Kidney epithelial cell (primary cell): ENCODE measurements at regions not wholly inside any gene's neighbourhood (a gene's known extent, or its start where the extent isn't known, plus 50 kb on each side); places are given as distances from the start of the nearest gene placed in this dataset.
A peak's percentile ranks its signal among the peaks of the same experiment; 100 is the strongest.

ENCODE experiments used
- DNase-seq: peaks from one replicate; pipeline ENCODE4 v3.0.0-alpha.2; 2010; ENCODE audit warnings: low read depth
- H3K27me3 ChIP-seq: 2 replicates; pipeline ENCODE4 v1.6.0; 2011; ENCODE audit warnings: low read length; ENCODE audit not compliant: control insufficient read depth, insufficient read depth
- H3K36me3 ChIP-seq: 2 replicates; pipeline ENCODE4 v1.5.1; 2011; ENCODE audit warnings: low read length; ENCODE audit not compliant: control insufficient read depth, insufficient read depth
- H3K4me3 ChIP-seq: 2 replicates; pipeline ENCODE4 v1.5.1; 2011; ENCODE audit warnings: low read depth, mild to moderate bottlenecking, control low read depth, low read length
- TF ChIP-seq, protein P1 (sequence below): IDR thresholded peaks from 2 replicates; pipeline ENCODE4 v1.5.1; 2011; ENCODE audit warnings: mild to moderate bottlenecking, moderate library complexity, low read length, control low read depth, inconsistent platforms; ENCODE audit not compliant: insufficient read depth, poor library complexity, severe bottlenecking

DNA sequence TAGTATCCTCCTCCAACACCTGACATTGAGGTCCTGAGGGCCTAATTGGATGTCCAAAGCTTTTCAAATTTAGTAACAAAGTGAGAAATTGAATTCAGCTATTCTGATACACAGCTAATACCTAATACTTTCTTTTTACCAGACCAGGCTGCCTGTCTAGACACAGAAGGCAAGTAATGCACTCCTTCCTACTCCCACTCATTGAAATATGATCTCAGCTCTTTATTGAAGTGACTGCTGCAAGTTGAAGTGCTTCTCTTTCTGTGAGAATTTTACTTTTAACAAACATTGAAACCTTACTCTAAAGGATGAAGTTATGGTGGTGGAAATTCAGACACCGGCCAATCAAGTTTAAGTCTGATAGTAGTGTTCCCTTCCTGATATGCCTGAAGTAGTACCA lies 90.8 kb upstream of the OGFRL1 start:
- TF ChIP-seq, protein P1, sequence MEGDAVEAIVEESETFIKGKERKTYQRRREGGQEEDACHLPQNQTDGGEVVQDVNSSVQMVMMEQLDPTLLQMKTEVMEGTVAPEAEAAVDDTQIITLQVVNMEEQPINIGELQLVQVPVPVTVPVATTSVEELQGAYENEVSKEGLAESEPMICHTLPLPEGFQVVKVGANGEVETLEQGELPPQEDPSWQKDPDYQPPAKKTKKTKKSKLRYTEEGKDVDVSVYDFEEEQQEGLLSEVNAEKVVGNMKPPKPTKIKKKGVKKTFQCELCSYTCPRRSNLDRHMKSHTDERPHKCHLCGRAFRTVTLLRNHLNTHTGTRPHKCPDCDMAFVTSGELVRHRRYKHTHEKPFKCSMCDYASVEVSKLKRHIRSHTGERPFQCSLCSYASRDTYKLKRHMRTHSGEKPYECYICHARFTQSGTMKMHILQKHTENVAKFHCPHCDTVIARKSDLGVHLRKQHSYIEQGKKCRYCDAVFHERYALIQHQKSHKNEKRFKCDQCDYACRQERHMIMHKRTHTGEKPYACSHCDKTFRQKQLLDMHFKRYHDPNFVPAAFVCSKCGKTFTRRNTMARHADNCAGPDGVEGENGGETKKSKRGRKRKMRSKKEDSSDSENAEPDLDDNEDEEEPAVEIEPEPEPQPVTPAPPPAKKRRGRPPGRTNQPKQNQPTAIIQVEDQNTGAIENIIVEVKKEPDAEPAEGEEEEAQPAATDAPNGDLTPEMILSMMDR, result no peak
- no peaks in the 10 kb centered on the region for H3K27me3 ChIP-seq
- no peak for DNase-seq
- H3K4me3 ChIP-seq, result no peak overlapping the region
- H3K36me3 ChIP-seq, result no peaks in the 10 kb centered on the region

- Histone ChIP-seq H3K36me3 (no peaks in the 10 kb centered on the region), H3K4me3 (no peak overlapping the region), H3K27me3 (no peaks in the 10 kb centered on the region)
- DNase-seq, result no peak
- TF ChIP-seq, protein P1, result no peak
These were observed 89.7 kb upstream of the OGFRL1 start for GRCh38 chr6:71198908-71199307.

DNA sequence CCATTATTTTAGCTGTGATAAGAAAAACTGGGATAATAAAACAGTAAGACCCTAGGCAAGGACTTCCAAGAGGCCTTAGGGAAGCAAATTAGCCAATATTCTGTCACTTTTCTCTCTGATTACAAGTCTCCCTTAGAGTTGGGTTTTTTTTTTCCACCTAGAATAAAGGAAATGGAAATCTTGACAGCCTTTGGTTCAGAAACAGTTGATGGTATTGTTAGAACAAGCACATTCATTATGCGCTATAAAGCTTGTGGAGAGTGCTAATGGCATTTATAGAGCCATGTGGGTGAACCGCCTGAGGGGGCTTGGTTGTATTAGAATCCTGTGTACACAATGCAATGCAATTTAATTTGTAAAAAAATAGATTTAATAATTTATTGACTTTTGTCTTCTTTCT lies 88.9 kb upstream of the OGFRL1 start:
- DNase-seq, result no peak
- Histone ChIP-seq H3K27me3 (no peaks in the 10 kb centered on the region), H3K4me3 (no peak overlapping the region), H3K36me3 (no peaks in the 10 kb centered on the region)
- TF ChIP-seq, protein P1, result no peak

DNA sequence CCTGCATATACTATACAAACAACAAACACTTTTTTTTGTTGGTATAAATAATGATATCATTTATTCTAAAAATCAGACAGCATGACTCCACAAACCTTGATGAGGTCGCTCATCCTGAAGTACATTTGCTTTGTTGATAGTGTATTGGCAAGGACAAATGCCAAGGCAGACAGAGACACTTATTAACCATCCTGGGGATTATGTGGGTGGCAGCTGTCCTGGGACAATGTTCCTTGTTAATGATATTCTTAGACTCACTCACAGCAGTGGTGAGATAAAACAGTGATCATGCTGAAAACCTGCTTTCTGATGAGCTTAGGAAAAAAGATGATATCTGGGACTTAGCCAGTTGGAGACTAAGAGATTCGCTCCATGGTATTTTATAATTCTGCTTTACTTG lies 85.4 kb upstream of the OGFRL1 start:
- H3K36me3 ChIP-seq, result no peaks in the 10 kb centered on the region
- TF ChIP-seq, protein P1, result no peak
- DNase-seq, result no peak
- H3K4me3 ChIP-seq, result no peak overlapping the region
- no peaks in the 10 kb centered on the region for H3K27me3 ChIP-seq

- no peak overlapping the region for H3K4me3 ChIP-seq
- no peaks in the 10 kb centered on the region for H3K36me3 ChIP-seq
- no peaks in the 10 kb centered on the region for H3K27me3 ChIP-seq
- TF ChIP-seq, protein P1, result no peak
- no peak for DNase-seq
These were observed 83.9 kb upstream of the OGFRL1 start for GRCh38 chr6:71204741-71205140.

DNA sequence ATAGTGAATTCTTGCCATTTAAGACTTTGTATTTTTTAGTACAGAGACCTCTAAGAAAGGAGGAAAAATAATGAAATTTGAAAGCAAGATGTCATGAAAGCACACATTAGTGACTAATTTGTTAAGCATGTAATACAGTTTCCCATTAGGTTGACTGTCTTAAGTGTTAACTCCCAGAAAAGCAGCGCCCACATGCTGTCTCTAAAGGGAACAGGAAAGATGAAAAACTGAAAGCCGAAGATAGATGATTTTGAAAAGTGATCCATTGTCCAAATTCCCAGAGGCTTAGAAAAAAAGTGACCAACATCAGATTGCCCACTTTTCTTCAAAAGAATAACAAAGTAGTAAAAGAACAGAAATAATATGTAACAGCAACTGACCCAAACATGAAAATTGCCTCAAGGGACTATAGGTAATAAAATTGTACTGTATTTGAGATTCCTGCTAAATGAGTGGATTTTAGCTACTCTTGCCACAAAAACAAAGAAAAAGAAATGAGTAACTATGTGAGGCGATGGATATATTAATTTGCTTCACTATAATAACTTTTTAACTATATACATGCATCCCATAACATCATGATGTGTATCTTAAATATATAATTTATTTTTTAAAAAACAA lies 83.2 kb upstream of the OGFRL1 start:
- TF ChIP-seq, protein P1, result peak; percentile 5
- no peaks in the 10 kb centered on the region for H3K36me3 ChIP-seq
- DNase-seq, result no peak
- H3K4me3 ChIP-seq, result no peak overlapping the region
- H3K27me3 ChIP-seq, result no peaks in the 10 kb centered on the region
